ENCODE measurements at regions not wholly inside any gene's neighbourhood (a gene's known extent, or its start where the extent isn't known, plus 50 kb on each side); places are given as distances from the start of the nearest gene placed in this dataset.

- no peak for TF ChIP-seq CTCF (IDR thresholded peaks at IDR 0.05; ENCODE audit: extremely low read depth, insufficient read depth, missing control alignments)
- in situ Hi-C loops (cut with MboI; ENCODE audit: low pct_unique_long_range_greater_than_20kb, low sequenced_read_pairs, unreplicated experiment): no loop called here
- DNase-seq (ENCODE audit: low spot score): no peak
Observed at GRCh38 chr5:163878490-163878889, 373.1 kb downstream of the MAT2B start.

DNA sequence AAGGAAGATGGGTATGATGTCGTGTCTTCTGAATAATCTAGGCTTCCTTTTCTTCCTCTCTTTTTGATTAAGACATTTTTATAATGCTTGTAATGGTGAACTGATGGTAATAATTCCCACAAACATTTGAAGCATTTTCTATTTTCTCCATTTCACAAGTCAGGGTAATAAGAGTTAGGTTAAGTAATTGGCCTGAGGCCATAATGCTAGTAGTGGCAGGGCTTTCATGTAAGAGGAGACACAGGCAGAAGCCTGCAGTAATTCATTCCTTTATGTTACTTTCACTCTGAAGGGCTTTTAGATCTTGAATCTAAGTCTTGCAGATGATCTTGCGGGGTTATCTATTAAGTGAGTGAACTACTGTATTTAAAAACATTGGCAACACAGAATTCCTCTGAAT lies 374.9 kb downstream of the MAT2B start:
- TF ChIP-seq CTCF (IDR thresholded peaks at IDR 0.05; ENCODE audit: extremely low read depth, insufficient read depth, missing control alignments): no peak
- in situ Hi-C loops (cut with MboI; ENCODE audit: low pct_unique_long_range_greater_than_20kb, low sequenced_read_pairs, unreplicated experiment): no loop called here
- no peak for DNase-seq (ENCODE audit: low spot score)

DNA sequence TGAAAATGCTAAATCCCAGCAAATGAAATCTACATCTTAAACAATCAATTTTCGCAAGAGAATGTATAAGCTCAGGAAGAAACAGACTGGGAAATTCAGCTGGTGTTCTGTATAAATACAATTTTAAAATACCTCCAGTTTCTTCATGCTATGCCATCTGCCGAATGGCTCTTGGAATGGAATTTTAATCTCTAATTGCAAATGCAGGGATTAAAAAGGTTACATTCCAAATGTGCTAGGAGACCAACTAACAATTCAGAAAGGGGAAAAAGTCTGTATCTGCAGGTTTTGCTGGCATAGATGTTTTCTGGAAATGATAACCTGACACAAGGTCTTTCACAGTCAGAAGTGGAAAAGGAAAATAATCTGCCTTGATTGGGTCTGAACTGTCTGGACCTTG lies 379.7 kb downstream of the MAT2B start:
- no peak for DNase-seq (ENCODE audit: low spot score)
- TF ChIP-seq CTCF (IDR thresholded peaks at IDR 0.05; ENCODE audit: extremely low read depth, insufficient read depth, missing control alignments): no peak
- in situ Hi-C loops (cut with MboI; ENCODE audit: low pct_unique_long_range_greater_than_20kb, low sequenced_read_pairs, unreplicated experiment): no loop called here

- in situ Hi-C loops (cut with MboI; ENCODE audit: low pct_unique_long_range_greater_than_20kb, low sequenced_read_pairs, unreplicated experiment): no loop called here
- DNase-seq (ENCODE audit: low spot score): no peak
- no peak for TF ChIP-seq CTCF (IDR thresholded peaks at IDR 0.05; ENCODE audit: extremely low read depth, insufficient read depth, missing control alignments)
Observed at GRCh38 chr5:163887854-163888253, 382.4 kb downstream of the MAT2B start.

DNA sequence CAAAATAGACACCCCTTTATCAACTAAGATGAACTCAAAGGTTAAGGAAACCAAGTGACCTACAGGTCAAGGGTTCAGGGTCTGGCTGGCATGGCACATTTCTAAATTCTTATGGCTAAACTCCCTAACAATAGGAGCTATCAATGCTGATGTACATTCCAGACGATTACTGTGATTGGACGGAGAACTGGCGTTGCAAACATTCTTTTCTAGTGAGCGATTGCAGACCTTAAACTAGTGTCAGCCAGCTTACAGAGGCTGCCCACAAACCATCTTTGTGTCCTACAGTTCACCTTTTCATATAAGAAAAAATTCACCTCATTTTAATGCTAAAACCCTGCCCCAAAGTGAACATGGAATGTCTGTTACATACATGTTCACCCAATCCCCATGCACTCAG lies 382.9 kb downstream of the MAT2B start:
- in situ Hi-C loops (cut with MboI; ENCODE audit: low pct_unique_long_range_greater_than_20kb, low sequenced_read_pairs, unreplicated experiment): no loop called here
- TF ChIP-seq CTCF (IDR thresholded peaks at IDR 0.05; ENCODE audit: extremely low read depth, insufficient read depth, missing control alignments): no peak

DNA sequence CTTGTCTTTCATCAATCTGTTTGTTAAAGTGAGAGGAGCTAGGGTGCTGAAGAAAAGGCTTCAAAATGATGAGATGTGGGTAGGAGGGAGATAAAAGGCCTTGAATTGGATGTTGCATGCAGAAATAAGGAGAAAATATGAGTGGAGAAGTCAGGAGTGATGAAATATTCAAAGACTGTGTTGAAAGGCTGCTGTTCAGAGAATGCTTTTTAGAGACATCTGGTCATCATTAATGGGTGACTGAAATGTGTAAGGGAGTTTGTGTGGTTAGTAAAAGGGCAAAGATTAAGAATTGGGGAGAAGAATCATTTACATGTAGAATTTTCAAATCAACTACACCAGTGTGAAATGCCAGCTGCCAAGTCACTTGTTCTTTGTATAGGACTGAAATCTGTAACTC lies 383.9 kb downstream of the MAT2B start:
- no peak for TF ChIP-seq CTCF (IDR thresholded peaks at IDR 0.05; ENCODE audit: extremely low read depth, insufficient read depth, missing control alignments)
- in situ Hi-C loops (cut with MboI; ENCODE audit: low pct_unique_long_range_greater_than_20kb, low sequenced_read_pairs, unreplicated experiment): no loop called here
- no peak for DNase-seq (ENCODE audit: low spot score)

More for the DNA sequence above, 382.9 kb downstream of the MAT2B start:
- DNase-seq (ENCODE audit: low spot score): no peak

GRCh38 chr5:163890261-163890660 lies 384.8 kb downstream of the MAT2B start:
- TF ChIP-seq CTCF (IDR thresholded peaks at IDR 0.05; ENCODE audit: extremely low read depth, insufficient read depth, missing control alignments): no peak
- in situ Hi-C loops (cut with MboI; ENCODE audit: low pct_unique_long_range_greater_than_20kb, low sequenced_read_pairs, unreplicated experiment): no loop called here
- no peak for DNase-seq (ENCODE audit: low spot score)
